A673 (cell line): ENCODE measurements at regions not wholly inside any gene's neighbourhood (a gene's known extent, or its start where the extent isn't known, plus 50 kb on each side); places are given as distances from the start of the nearest gene placed in this dataset.

ENCODE experiments used
- BruUV-seq: library from RNA; stranded (reverse); fragments of 400-500 nt; replicated peaks from 2 replicates; lab custom pipeline; 2021; lab: Mats Ljungman, UMichigan
- CTCF ChIA-PET: fragments of 300-600 bp; sonication (Branson Sonifier 250); formaldehyde crosslinking; loops from one replicate; lab custom pipeline; 2022; ENCODE audit warnings: antibody characterized with exemption; lab: Charles Lee
- POLR2A ChIA-PET: fragments of 300-600 bp; sonication (Branson Sonifier 250); formaldehyde crosslinking; loops from one replicate; lab custom pipeline; 2022; ENCODE audit warnings: antibody characterized with exemption; ENCODE audit not compliant: low non-redundant PET; lab: Charles Lee
- DNase-seq: peaks from one replicate; pipeline ENCODE4 v3.0.0-alpha.2; 2015; ENCODE audit warnings: low spot score
- H3K27ac ChIP-seq: fragments of 200-600 bp; sonication (generic); 2 replicates; pipeline ENCODE4 v1.5.1; 2016; ENCODE audit warnings: mixed run types, low read depth, mild to moderate bottlenecking, mixed read lengths, antibody characterized with exemption, low read length; ENCODE audit not compliant: poor library complexity, severe bottlenecking
- H3K27me3 ChIP-seq: fragments of 200-600 bp; sonication (generic); replicated peaks from 2 replicates; pipeline ENCODE4 v1.6.1; 2017; ENCODE audit warnings: mixed run types, low read depth, mild to moderate bottlenecking, mixed read lengths, antibody characterized with exemption, low read length; ENCODE audit not compliant: insufficient read depth, poor library complexity
- H3K36me3 ChIP-seq: fragments of 200-600 bp; sonication (generic); 2 replicates; pipeline ENCODE4 v1.6.1; 2016; ENCODE audit warnings: mixed run types, mild to moderate bottlenecking, mixed read lengths, antibody characterized with exemption, low read length; ENCODE audit not compliant: insufficient read depth, poor library complexity, severe bottlenecking
- H3K4me1 ChIP-seq: fragments of 200-600 bp; sonication (generic); 2 replicates; pipeline ENCODE4 v1.6.1; 2017; ENCODE audit warnings: mixed run types, mild to moderate bottlenecking, mixed read lengths, antibody characterized with exemption, low read length; ENCODE audit not compliant: insufficient read depth, poor library complexity, severe bottlenecking
- H3K4me3 ChIP-seq: fragments of 200-600 bp; sonication (generic); 2 replicates; pipeline ENCODE4 v1.5.1; 2016; ENCODE audit warnings: low read depth, mixed run types, mild to moderate bottlenecking, mixed read lengths, low read length; ENCODE audit not compliant: poor library complexity, severe bottlenecking
- H3K9me3 ChIP-seq: fragments of 200-600 bp; sonication (generic); 2 replicates; pipeline ENCODE4 v1.6.1; 2016; ENCODE audit warnings: mixed run types, low read depth, mild to moderate bottlenecking, mixed read lengths, antibody characterized with exemption, low read length; ENCODE audit not compliant: poor library complexity, severe bottlenecking
- EZH2 ChIP-seq: fragments of 200-600 bp; sonication (generic); IDR thresholded peaks from 2 replicates; pipeline ENCODE4 v1.6.1; 2017; ENCODE audit warnings: borderline replicate concordance, low read depth, mild to moderate bottlenecking, mixed read lengths, antibody characterized with exemption, low read length; ENCODE audit not compliant: poor library complexity, severe bottlenecking
- intact Hi-C: fragments of 100-400 bp; cut with micrococcal nuclease; formaldehyde crosslinking; loops from one replicate; pipeline ENCODE4 v1.10.0; 2022; ENCODE audit not compliant: unreplicated experiment
- TF ChIP-seq, protein P1 (sequence below): fragments of 300-800, 200-600 bp; sonication (generic); conservative IDR thresholded peaks from 2 replicates; pipeline ENCODE4 v1.5.1; 2017; ENCODE audit warnings: low read depth, mild to moderate bottlenecking, antibody characterized with exemption, low read length, moderate library complexity, mixed read lengths

DNA sequence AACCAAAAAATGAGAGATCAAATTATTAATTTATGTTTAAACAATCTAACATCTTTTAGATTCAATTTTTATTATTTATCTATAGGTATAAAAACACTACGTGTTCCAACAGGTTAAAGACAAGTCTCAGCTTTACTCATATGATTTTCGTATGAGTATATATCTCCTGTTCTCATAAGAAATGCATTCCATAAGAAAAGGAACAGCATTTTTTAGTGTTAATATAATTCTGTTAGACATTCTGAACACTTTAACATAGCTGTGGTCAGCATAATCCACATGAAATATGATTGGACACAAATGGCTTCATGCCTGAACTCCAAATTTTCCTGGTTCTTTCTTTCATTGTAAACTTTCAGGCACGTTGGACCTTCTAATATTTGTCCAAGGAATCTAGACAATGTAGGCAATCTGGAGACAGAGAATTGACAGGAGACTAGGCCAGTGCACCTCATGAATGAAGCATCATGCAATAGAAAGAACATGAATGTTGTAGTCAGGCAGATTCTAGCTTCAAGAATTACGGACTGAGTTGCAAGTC, 1122.0 kb upstream of the ALCAM start:
- CTCF ChIA-PET = no interaction called here
- Histone ChIP-seq H3K4me3 (no peak overlapping the region), H3K27ac (peak overlapping the region; percentile 41), H3K27me3 (no peaks in the 10 kb centered on the region), H3K4me1 (peaks cover 19% of the 10 kb centered on the region), H3K36me3 (no peaks in the 10 kb centered on the region), H3K9me3 (no peaks in the 10 kb centered on the region)
- DNase-seq = no peak
- no TSS peak for BruUV-seq
- POLR2A ChIA-PET = interaction anchor here (0.6 kb wide), 1 partner anchor 49 kb away, joined by 6 read pairs; no protein-coding TSS in a partner anchor
- no peak for TF ChIP-seq EZH2
- TF ChIP-seq, protein P1, sequence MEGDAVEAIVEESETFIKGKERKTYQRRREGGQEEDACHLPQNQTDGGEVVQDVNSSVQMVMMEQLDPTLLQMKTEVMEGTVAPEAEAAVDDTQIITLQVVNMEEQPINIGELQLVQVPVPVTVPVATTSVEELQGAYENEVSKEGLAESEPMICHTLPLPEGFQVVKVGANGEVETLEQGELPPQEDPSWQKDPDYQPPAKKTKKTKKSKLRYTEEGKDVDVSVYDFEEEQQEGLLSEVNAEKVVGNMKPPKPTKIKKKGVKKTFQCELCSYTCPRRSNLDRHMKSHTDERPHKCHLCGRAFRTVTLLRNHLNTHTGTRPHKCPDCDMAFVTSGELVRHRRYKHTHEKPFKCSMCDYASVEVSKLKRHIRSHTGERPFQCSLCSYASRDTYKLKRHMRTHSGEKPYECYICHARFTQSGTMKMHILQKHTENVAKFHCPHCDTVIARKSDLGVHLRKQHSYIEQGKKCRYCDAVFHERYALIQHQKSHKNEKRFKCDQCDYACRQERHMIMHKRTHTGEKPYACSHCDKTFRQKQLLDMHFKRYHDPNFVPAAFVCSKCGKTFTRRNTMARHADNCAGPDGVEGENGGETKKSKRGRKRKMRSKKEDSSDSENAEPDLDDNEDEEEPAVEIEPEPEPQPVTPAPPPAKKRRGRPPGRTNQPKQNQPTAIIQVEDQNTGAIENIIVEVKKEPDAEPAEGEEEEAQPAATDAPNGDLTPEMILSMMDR = no peak
- intact Hi-C loops = no loop called here

DNA sequence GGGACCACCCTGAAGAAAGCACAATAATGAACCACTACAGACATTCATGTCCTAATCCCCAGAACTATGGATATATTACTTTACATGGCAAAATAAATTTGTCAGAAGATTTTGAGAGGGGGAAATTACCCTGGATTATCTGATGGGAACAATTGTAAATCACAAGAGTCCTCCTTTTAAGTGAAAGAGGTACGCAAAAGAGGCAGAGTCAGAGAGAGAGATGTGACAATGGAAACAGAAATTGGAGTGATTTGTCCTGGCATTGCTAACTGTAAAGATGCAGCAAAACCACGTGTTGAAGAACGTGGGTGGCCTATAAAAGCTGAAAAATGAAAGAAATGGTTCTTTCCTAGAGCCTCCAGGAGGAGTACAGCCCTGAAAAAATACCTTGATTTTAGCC, 1121.4 kb upstream of the ALCAM start:
- intact Hi-C loops = no loop called here
- H3K27ac ChIP-seq = peak overlapping the region; percentile 41
- POLR2A ChIA-PET = no interaction called here
- DNase-seq = peak; percentile 22
- no peaks in the 10 kb centered on the region for H3K27me3 ChIP-seq
- no TSS peak for BruUV-seq
- no peaks in the 10 kb centered on the region for H3K36me3 ChIP-seq
- H3K4me1 ChIP-seq = peaks cover 19% of the 10 kb centered on the region
- no peak overlapping the region for H3K4me3 ChIP-seq
- no peak for TF ChIP-seq EZH2
- TF ChIP-seq, protein P1 = no peak
- H3K9me3 ChIP-seq = no peaks in the 10 kb centered on the region
- CTCF ChIA-PET = no interaction called here

DNA sequence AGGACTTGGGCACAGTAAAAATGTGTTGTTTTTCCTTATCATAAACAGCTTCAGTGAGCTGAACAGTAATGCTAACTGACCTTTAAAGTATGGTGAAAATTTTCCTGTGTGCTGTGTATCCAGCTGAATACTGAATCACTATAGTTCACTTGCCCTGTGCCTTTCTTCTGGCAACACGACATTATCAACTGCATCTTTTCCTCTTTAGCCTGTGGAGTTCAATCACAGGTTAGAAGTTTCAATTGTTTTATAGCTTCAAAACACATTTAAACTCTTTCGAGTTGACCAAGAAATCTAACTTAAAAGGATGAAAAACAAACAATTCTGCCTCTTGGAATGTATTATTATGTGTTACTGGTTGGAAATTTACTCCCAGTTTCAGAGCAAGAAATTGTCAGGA, 1120.7 kb upstream of the ALCAM start:
- peak overlapping the region; percentile 41 for H3K27ac ChIP-seq
- H3K4me3 ChIP-seq = no peak overlapping the region
- no peaks in the 10 kb centered on the region for H3K36me3 ChIP-seq
- H3K4me1 ChIP-seq = peaks cover 19% of the 10 kb centered on the region
- no peak for DNase-seq
- TF ChIP-seq, protein P1 = no peak
- no peak for TF ChIP-seq EZH2
- ChIA-PET POLR2A (no interaction called here), CTCF (no interaction called here)
- no peaks in the 10 kb centered on the region for H3K27me3 ChIP-seq
- no peaks in the 10 kb centered on the region for H3K9me3 ChIP-seq
- no TSS peak for BruUV-seq
- intact Hi-C loops = no loop called here
